ENCODE measurements at regions not wholly inside any gene's neighbourhood (a gene's known extent, or its start where the extent isn't known, plus 50 kb on each side); places are given as distances from the start of the nearest gene placed in this dataset.

DNA sequence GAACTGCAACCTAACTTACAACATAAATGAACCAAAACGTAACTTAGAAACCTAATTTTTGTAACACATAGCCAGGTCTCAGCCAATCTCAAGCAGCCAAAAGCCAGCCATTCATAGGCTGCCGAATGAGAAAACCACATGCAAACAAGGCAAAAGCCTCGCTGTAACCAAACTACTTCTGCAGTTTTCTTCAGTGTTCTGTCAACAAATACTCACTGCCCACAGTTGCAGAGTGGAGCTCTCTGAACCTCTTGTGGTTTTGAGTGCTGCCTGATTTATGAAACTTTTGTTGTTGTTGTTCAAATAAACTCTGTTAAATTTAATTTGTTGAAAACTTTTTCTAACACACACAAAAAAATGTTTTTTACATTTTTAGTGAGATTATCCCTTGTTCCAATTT is 251.2 kb downstream of the PAPSS1 start:
- TF ChIP-seq, protein P1, sequence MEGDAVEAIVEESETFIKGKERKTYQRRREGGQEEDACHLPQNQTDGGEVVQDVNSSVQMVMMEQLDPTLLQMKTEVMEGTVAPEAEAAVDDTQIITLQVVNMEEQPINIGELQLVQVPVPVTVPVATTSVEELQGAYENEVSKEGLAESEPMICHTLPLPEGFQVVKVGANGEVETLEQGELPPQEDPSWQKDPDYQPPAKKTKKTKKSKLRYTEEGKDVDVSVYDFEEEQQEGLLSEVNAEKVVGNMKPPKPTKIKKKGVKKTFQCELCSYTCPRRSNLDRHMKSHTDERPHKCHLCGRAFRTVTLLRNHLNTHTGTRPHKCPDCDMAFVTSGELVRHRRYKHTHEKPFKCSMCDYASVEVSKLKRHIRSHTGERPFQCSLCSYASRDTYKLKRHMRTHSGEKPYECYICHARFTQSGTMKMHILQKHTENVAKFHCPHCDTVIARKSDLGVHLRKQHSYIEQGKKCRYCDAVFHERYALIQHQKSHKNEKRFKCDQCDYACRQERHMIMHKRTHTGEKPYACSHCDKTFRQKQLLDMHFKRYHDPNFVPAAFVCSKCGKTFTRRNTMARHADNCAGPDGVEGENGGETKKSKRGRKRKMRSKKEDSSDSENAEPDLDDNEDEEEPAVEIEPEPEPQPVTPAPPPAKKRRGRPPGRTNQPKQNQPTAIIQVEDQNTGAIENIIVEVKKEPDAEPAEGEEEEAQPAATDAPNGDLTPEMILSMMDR (IDR thresholded peaks at IDR 0.05; ENCODE audit: low read depth, low read length), result no peak
- no peak overlapping the region for H3K4me3 ChIP-seq
- no peak overlapping the region for H3K27ac ChIP-seq
- no peaks in the 10 kb centered on the region for H3K4me1 ChIP-seq (ENCODE audit: low read depth)
- DNase-seq (ENCODE audit: low read depth in 1 of 2, low spot score in 1 of 2), result peak in 1 of 2 donors; percentile 4
- no peaks in the 10 kb centered on the region for H3K36me3 ChIP-seq
- no peaks in the 10 kb centered on the region for H3K9me3 ChIP-seq (ENCODE audit: low read depth)
- H3K27me3 ChIP-seq, result no peaks in the 10 kb centered on the region

DNA sequence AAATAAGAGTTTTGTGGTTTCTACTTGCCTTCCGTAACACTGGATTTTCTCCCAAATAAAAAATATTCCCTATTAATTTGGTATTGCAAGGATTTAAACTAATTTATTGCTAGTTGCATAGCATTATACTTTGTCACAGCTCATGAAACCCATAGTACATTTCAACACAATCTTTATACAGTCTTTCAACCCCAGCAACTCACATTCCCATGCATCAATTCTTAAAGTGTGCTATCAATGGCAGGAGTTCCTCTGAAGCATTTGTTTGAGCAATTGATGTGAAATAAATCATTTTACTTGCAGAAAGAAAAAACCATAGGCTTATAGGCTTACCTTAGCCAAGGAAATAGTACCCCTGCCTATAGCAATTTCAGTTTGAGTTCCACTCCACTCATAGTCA is 251.9 kb downstream of the PAPSS1 start:
- Histone ChIP-seq H3K36me3 (no peaks in the 10 kb centered on the region), H3K27ac (no peak overlapping the region), H3K27me3 (no peaks in the 10 kb centered on the region), H3K9me3 (ENCODE audit: low read depth) (no peaks in the 10 kb centered on the region), H3K4me1 (ENCODE audit: low read depth) (no peaks in the 10 kb centered on the region), H3K4me3 (no peak overlapping the region)
- TF ChIP-seq, protein P1 (IDR thresholded peaks at IDR 0.05; ENCODE audit: low read depth, low read length), result no peak
- DNase-seq (ENCODE audit: low read depth in 1 of 2, low spot score in 1 of 2), result no peak

DNA sequence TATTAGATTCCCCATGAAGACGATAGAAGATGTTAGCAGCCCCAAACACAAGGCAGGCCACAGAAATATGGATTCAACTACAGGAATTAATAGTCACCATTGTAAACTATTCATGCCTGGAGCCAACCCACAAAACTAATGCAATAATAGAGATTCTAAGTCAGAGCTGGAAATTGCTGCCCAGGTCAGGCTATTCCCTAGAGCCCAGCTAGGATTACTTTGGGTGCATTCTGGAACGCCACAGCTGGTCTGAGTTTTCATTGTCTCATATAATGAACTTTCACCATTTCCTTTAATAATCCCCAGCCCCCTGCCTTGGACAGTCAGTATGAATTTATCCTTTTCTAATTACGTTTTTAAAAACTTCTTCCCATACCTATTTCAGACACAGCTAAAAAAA is 252.6 kb downstream of the PAPSS1 start:
- TF ChIP-seq, protein P1 (IDR thresholded peaks at IDR 0.05; ENCODE audit: low read depth, low read length), result no peak
- no peak overlapping the region for H3K4me3 ChIP-seq
- no peaks in the 10 kb centered on the region for H3K36me3 ChIP-seq
- no peaks in the 10 kb centered on the region for H3K27me3 ChIP-seq
- no peak overlapping the region for H3K27ac ChIP-seq
- no peaks in the 10 kb centered on the region for H3K4me1 ChIP-seq (ENCODE audit: low read depth)
- no peaks in the 10 kb centered on the region for H3K9me3 ChIP-seq (ENCODE audit: low read depth)
- DNase-seq (ENCODE audit: low read depth in 1 of 2, low spot score in 1 of 2), result no peak

DNA sequence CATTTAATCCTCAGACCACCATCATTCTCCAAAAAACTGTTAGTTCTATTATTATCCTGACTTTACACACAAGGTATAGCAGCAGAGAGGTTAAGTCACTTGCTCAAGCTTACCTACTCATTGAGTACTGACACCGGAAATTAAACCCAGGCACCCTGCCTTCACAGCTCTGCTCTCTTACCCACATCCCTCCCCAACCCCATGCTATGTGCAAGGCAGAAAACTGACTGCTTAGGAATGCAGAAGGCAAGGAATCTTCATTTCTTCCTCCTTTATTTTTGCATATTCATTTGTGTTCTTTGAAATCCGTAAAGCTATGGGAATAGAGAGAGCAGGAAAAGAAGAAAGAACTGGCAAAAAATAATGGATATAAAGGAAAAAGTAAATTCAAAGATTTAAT is 261.8 kb downstream of the PAPSS1 start:
- Histone ChIP-seq H3K27me3 (no peaks in the 10 kb centered on the region), H3K9me3 (ENCODE audit: low read depth) (no peaks in the 10 kb centered on the region), H3K4me3 (no peak overlapping the region), H3K27ac (no peak overlapping the region), H3K36me3 (no peaks in the 10 kb centered on the region), H3K4me1 (ENCODE audit: low read depth) (no peaks in the 10 kb centered on the region)
- no peak for DNase-seq (ENCODE audit: low read depth in 1 of 2, low spot score in 1 of 2)
- TF ChIP-seq, protein P1 (IDR thresholded peaks at IDR 0.05; ENCODE audit: low read depth, low read length), result no peak

DNA sequence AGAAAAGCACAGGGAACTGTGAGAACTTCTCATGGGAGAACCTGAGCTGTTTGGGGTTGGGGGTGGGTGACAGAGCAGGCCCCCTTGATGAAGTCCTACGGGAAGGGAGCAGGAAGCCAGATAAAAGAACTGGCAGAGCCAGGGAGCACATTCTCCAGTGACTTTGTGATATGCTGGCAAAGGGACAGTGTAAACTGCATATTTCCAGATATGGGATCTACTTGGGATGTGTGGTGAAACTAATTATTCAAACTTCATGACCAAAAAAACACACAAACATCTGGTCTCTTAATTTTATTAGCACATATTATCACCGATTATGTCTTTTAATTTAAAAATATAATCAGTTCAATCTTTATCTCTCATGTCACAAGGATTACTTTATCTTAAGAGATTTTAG is 266.0 kb downstream of the PAPSS1 start:
- no peaks in the 10 kb centered on the region for H3K9me3 ChIP-seq (ENCODE audit: low read depth)
- H3K4me3 ChIP-seq, result no peak overlapping the region
- no peaks in the 10 kb centered on the region for H3K4me1 ChIP-seq (ENCODE audit: low read depth)
- DNase-seq (ENCODE audit: low read depth in 1 of 2, low spot score in 1 of 2), result peak in 1 of 2 donors; percentile 0
- H3K27me3 ChIP-seq, result no peaks in the 10 kb centered on the region
- TF ChIP-seq, protein P1 (IDR thresholded peaks at IDR 0.05; ENCODE audit: low read depth, low read length), result no peak
- no peaks in the 10 kb centered on the region for H3K36me3 ChIP-seq
- H3K27ac ChIP-seq, result no peak overlapping the region
